HG03066 (cell line): ENCODE measurements at regions not wholly inside any gene's neighbourhood (a gene's known extent, or its start where the extent isn't known, plus 50 kb on each side); places are given as distances from the start of the nearest gene placed in this dataset.

Source experiments
- ATAC-seq: cut with Tn5 transposase; IDR thresholded peaks from one replicate; pipeline ENCODE4 v1.9.1; 2021; ENCODE audit warnings: low read depth; ENCODE audit not compliant: unreplicated experiment

DNA sequence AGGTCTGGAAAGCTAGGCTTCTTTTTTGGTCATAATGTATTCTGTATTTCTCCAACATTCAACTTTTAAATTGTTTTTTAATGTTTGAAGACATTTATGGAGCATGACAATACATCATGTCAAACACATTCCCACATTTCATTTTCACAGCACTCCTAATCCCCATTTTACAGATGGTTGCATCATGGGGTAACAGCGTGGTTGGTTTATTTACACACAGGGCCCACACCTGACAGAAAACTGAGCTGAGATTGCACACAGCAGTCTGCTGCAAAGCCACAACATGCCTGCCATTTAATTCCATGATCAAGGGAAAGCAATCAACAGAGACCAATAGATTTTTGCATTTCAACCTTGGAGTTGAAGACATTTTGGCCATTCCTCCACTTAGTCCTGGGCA lies 335.7 kb upstream of the MGAT5 start:
- ATAC-seq = no peak

DNA sequence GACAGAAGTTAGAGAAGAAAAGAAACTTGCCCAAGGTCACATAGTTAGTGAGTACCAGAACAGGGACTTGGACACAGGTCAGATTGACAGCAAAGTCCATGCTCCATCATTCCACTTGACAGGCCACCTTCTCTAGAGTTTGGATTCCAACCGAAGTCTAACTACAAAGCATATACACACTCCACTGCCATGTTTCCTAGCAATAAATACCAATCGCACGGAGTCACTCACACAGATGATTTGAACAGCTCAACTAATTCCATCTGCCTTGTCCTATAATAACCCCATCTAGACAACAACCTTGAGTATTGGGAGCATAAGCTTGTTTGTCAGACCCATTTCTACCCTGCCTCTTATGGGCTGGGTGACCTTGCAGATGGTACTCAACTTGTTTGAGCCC lies 334.6 kb upstream of the MGAT5 start:
- no peak for ATAC-seq

DNA sequence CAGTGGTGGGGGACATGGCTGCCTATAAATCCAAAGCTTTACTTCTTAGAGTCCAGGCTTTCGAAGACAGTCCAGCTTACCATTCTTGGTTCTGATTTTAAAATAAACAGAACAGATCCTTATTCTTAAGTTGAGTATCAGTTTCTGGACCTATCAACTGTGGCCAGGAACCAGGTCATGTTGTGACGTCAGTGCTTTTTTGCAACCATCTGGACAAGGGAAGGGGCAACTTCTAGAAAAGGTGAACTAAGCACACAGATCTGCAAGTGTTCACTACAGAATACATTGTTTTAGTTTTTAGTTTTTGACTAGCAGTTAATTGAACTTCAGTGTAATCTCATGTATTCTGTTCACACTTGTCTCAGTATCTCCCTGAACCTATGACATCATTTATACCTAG lies 326.0 kb upstream of the MGAT5 start:
- ATAC-seq = no peak

DNA sequence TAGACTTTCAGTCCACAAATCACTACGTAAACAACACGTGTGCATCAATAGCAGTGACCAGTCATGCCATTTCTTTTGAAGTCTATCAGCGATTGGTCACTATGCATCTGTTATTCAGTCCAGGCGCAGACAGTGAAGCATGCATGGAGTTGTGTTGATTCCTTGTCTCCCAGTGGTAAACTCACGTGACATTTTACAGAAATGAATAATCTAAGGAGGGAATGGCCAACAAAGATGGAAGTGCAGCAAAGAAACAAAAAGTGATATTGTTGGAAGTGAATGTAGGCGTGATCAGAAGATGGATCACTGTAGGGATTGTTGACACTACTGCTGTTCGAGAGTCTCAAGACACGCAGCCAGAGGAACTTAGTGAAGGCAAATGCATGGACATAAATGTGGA lies 317.8 kb upstream of the MGAT5 start:
- ATAC-seq = no peak

DNA sequence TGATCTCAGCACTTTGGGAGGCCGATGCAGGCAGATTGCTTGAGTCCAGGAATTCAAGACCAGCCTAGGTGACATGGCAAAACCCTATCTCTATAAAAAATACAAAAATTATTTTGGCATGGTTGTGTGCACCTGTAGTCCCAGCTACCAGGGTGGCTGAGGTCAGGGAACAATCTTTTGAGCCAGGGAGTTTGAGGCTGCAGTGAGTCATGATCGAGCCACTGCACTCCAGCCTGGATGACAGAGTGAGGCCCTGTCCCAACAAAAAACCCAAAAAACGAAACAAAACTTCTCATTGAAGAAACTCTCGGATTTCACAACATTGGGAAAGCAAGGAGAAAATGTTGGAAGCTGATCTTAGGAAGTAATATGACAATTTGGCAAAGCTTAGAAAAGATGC lies 317.3 kb upstream of the MGAT5 start:
- no peak for ATAC-seq

DNA sequence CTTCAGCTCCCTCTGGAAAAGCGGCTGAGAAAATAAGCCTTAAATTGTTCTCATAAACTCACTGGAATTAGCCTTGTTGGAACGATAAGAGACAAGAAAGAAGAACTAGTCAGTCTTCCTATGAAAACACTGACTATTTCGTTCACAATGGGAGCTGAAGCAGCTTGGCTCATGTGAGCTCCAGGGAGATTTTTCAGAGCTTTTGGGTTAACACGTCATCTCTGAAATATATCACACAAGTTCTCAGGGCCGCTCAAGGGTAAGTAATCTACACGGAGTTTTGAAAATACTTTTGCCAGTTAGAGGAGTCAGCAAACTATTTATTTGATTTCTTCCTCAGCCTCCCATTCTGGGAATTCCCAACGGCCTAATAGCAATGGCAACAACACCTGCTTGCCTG lies 316.2 kb upstream of the MGAT5 start:
- ATAC-seq = no peak

DNA sequence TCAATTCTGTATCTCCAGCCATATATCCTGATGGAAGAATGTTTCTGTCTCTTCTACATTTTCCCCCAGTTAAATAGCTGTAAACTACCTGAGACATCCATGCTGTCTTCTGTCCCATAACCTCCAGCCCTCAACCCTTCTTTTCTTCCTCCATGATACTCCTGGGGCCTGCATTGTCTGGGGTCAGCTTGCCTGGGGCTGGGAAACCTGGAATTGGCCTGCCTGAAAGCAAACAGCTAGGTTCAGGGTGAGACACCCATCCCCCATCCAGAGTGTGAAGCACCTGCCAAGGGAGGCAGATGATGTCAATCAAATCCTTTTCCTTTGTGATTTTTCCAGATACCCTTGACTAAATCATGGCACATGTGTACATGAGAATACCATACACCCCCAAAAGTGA lies 313.7 kb upstream of the MGAT5 start:
- ATAC-seq = no peak

DNA sequence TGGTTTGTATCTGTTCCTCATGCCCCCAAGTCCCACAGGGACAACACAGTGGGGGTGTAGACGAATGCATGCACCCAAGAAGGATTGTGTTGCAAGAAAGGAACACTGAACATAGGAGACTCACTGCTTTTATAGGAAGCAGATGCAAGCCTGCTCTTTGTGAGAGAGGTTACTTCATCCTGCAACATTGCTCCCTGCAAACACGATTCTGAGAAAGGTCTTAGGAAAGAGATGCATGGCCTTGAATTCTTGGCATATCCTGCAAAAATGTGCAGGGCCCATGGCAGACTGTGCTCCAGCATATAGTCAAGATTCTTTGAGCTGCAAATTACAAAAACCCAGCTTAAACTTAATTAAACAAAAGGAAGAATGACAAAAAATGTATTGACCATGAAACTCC lies 312.2 kb upstream of the MGAT5 start:
- ATAC-seq = no peak

DNA sequence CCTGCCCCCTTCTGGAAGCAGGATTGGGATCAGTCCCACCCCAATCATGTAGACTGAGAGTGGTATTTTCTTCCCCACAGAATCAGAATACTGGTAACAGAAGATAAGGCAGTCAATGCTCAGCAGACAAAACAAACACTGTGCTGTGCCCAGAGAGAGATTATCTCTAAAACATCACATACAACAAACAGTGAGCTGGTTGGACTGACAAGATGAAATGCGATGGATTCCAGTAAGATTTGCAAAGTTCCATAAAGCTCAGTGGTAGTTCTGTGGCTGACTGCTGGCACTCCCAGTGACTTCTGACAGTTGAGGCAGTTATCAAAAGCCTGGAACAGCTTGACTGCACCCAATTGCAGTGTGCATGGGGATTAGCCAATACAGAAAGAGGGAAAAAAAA lies 311.5 kb upstream of the MGAT5 start:
- ATAC-seq = no peak

DNA sequence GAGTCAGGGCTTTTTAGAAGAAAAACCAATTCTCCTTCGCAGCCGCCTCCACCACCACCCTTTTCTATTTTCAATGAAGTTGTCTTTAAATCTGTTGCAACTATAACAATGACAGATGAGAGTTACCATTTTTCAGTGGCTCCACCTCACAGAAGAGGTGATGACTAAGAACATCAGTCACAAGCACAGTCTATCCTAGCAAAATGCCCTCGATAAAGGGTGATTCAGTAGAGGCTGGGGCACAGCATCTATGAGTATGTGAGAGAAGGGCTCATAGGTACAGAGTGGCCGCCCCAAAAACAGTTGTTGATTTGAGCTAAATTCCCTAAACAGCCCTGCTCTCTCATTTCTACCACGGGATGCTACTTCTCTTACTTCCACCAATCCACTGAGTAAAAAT lies 310.8 kb upstream of the MGAT5 start:
- no peak for ATAC-seq

DNA sequence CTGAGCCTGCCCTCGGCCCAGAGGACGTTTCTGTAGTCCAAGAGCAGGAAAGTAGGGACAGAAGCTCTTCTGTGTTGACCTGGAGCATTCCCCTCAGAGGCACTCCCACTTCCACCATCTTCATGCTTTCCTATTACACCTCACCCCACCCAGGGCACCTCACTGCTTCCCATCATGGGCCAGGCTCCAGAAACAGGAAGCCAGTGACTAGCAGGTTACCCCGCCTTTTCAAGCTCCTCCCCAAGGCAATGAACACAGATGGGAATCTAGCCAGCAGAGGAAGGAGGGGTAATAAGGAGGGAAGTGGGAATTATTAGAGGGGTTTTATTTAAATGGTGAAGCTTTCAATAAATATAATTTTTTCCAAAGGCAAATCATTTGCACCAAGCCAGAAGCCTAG lies 308.8 kb upstream of the MGAT5 start:
- no peak for ATAC-seq

DNA sequence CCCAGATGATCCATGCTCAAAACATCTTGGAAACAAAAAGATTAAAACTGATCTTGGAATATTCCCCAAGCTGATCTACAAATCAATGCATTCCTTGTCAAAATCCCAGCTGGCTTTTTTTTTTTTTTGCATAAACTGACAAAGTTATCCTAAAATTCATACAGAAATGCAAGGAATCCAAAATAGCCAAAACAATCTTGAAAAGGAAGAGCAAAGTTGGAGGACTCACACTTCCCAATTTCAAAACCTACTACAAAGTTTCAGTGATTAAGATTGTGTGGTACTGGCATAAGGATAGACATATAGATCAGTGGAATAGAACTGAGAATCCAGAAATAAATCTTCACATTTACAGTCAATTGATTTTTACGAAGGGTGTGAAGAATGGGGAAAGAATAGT lies 306.8 kb upstream of the MGAT5 start:
- no peak for ATAC-seq

DNA sequence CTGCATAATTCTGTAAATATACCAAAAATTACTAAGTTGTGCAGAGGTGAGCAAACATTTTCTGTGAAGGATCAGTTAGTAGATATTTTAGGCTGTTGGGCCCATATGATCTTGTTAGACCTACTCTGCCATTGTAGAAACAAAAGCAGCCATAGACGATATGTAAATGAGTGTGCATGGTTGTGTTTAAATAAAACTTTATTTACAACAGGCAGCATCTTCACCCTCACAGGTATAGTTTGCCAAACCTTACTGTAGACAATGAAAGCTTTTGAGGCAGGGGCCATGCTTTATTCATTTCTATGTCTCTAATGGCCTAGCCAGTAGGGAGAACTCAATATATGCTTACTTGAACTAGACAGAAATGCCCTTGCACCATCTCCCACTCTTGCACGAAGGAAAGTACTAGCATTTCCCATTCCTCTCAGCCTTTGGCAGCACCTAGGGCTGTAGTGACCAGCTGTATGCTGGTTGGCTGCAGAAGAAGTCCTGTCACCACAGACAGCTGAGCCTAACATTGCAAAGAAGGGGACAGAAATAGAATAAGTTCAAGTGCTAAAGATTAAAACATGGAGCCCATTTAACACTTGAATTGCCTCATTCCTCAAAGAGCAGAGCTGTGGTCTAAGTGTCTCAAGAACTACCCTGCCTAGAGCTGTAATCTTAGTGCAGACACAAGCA lies 305.1 kb upstream of the MGAT5 start:
- ATAC-seq = no peak

DNA sequence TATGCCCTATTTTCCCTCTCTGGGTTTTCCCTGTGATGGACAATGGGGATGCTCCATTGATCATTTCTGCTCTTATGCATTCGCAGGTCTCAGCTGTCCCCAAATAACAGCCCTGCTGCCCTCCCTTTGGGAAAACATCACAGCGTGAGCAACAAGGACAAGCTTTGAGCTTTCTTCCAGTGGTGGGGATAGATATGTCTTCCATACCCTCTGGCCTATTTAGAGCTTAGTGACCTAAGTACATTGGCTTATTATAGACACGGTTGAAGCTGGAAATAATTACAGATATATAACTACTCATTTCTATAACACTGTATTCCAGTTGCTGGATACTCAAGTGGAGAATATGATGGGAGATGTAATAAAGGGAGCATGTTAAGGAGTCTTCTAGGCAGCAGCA lies 304.3 kb upstream of the MGAT5 start:
- ATAC-seq = no peak

DNA sequence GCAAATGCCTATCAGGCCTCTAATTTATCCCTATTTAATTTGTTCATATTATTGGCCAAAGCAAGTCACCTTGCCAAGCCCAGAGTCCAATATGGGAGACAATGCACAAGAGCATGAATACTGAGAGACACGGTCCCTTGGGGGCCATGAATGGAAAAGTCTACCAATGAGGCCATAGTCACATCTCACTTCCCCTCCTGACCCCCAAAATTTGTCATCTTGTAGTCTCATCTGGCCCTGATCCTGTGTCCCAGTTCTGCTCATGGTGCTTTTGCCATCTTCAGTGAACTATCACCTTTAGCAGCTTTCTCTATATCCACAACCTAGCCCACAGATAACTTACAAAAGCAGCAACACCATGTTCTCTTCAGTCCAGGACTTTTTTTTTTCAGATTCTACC lies 302.7 kb upstream of the MGAT5 start:
- no peak for ATAC-seq

DNA sequence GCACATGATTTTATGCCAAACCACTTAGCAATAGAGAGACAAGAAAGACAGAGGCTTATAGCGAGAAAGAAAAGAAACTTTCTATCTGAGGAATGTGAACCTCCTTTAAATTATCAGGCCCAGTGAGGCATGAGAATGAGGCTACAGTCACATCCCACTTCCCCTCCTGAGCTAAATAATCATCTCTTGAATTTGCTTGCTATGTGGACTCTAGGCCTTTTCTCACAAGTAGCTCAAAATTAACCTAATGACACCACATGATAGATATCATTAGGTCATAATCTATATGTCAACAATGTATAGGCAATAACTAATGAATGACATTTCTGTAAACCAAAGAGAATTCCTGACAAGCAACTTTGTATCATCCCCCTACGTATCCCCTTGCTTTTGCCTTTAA lies 301.5 kb upstream of the MGAT5 start:
- peak; percentile 53 for ATAC-seq

DNA sequence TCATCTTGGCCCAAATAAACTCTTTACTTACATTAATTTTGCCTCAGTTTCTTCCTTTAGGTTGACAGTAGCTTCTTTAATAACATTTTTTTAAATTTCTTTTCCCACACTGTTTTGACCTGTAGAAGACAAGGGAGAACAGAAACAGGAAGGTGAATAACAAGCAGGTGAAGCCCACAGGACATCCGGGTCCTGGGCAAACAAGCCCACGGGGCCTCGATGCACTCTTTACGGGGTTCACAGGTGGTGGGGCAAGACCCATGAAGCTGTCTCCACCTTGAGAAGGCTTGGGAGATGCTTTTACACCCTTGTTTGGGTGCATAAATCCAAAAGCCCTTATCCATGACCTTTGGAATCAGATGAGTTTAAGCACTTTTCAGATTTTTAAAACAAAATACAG lies 301.0 kb upstream of the MGAT5 start:
- ATAC-seq = no peak

DNA sequence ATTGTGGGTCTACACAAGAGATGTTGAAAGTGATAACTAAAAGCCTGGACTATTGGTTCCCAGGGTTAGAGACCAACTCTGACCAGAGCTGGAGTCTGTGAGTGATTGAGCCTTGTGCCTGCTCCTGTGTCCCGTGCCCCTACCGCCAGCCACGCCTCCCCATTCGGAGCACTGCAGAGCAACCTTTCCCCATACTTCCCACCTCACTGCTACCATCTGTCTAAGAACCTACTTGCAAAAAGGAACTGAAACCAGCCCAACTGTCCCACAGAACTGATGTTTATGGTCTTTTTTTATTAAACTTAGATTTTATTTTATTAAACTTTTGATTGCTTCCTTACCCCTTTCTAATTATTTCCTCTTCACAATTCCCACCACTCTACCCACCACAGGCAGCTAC lies 300.3 kb upstream of the MGAT5 start:
- peak; percentile 72 for ATAC-seq

DNA sequence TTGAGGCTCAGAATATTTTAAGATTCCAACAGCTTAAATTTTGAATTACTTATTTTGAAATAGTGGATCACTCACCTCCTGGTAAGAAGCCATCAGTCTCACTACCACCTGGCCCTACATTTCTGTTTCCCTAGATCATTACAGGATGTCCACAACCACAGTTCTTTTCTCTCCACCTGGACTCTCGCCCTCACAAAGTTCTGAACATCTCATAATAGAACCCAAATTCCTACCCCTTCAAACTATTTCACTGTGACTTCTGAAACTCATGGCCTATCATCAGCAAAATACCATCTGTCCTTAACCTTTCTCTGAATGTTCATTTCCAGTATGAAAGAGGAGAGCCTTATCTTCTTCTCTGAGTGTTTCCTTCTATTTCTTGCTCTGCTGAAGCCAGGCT lies 299.2 kb upstream of the MGAT5 start:
- ATAC-seq = no peak

DNA sequence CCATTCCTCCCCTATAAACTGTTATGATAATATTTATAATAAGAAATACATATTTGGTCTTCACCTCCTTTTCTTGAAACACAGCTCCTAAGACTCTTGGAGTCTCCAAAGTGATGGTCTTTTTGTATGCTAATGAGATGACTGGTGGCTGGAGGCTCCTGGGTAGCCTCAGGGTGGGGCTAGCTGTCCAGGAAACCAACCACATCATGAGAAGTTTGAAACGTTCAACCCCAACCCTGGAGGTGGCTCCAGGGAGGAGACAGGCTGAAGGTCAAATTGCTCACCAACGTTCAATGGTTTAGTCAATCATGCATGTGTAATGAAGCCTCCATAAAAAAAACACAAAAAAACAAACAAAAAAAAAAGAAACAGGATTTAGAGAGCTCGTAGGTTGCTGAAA lies 298.7 kb upstream of the MGAT5 start:
- no peak for ATAC-seq

DNA sequence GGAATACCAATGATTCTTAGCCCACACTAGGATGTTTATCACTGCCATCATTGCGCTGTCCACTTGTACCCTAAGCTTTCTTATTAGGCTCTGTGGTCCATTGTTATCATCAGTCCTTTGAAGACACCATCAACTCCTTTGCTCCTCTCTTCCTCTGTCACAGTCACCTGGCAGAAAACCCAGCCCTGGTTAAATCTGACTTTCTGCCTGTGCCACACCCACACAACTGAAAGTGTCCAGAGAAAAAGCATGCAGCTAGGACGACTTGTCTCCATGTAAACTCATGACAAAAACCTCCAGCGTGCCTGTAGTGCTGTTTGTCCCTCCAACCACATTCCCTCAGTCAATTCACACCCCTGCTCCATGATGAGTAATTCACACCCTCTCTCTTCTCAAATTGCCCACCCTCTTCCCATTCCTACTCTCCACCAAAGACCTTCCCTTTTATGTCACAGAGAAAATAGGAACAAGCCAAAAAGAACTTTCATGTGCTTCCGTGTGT lies 297.4 kb upstream of the MGAT5 start:
- no peak for ATAC-seq

DNA sequence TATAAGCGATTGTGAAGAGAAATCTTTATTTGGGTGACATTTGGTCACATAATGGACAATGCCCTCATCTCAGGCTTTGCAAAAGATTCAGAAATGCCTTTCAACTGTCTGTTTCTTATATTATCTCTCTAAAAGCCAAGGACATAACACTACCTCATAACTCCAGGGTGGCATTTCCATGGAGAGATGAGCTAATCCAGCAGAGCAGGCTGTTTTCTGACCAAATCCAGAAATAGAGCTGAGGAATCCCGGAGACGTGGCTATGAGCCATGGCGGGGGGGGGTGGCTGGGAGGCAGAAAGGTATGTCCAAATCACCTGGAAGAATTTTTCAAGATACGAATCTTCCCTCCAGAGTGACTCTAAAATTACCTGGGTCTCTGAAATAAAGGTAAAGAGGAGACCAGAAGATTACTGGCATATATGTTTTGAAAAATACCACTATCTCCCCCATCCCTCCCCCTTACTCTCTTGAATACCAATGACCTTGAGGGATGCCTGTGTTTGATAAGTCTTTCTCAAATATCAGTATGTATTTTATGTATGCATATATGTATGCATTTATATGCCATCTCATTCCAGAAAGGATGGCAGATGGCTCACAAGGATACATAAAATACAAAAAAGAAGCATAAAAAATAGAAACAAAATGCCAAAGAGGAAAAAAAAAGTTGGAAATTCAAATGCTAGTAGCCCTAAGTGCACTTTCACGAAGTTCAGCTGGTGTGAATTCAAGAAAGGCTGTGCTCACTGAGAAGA lies 296.0 kb upstream of the MGAT5 start:
- no peak for ATAC-seq
